Stimulated activated CD8-positive, alpha-beta memory T cell treated with anti-CD3 and anti-CD28 coated beads, Interleukin-12 subunit alpha, Interleukin-12 subunit beta, amount 100 ng/mL, for 24 hours (primary cell): ENCODE measurements at regions not wholly inside any gene's neighbourhood (a gene's known extent, or its start where the extent isn't known, plus 50 kb on each side); places are given as distances from the start of the nearest gene placed in this dataset.

Experiments
- DNase-seq: peaks from one replicate; pipeline ENCODE4 v3.0.0-alpha.2; 2020; ENCODE audit errors: extremely low read depth

DNA sequence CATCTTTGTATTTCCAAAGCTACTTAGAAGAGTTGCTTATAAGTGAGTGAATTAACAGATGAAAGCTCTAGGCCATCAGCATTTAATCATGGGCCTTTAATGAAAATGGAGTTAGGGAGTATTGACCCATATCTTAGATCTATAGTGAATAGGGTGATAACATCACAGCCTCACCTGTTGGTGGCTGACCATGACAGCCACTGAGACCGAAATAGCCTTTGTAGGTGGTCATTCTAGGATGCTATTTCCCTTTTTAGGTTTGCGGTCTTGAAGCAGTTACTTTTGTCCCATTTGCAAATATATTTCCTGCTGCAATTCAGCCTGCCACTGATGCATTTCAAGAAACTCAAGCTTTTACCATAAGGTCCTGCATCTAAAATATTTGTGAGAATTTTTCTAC is 410.1 kb upstream of the LYPLAL1 start:
- DNase-seq: no peak

- DNase-seq: no peak
These were observed 407.9 kb upstream of the LYPLAL1 start for GRCh38 chr1:218765753-218766152.

GRCh38 chr1:218771931-218772330 is 401.7 kb upstream of the LYPLAL1 start:
- DNase-seq: no peak

DNA sequence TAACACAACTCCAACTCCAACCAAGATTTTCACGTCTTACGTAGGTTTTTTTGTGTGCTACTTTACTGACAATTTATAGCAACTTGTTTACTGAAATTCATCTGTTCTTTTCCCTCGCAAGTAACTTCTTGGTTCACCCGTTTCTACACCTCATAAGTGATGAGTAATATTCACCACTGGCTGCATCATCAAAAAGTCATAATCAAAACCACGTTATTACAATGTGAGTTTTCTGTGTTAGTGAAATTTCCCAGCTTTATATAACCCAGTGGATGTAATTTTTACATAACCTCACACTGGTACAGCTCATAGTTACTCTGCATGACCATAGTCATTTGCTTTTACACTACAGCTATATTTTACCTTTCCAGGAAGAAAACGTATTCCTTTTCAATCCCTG is 401.1 kb upstream of the LYPLAL1 start:
- no peak for DNase-seq

GRCh38 chr1:218775501-218776021 is 398.1 kb upstream of the LYPLAL1 start:
- DNase-seq: no peak

DNA sequence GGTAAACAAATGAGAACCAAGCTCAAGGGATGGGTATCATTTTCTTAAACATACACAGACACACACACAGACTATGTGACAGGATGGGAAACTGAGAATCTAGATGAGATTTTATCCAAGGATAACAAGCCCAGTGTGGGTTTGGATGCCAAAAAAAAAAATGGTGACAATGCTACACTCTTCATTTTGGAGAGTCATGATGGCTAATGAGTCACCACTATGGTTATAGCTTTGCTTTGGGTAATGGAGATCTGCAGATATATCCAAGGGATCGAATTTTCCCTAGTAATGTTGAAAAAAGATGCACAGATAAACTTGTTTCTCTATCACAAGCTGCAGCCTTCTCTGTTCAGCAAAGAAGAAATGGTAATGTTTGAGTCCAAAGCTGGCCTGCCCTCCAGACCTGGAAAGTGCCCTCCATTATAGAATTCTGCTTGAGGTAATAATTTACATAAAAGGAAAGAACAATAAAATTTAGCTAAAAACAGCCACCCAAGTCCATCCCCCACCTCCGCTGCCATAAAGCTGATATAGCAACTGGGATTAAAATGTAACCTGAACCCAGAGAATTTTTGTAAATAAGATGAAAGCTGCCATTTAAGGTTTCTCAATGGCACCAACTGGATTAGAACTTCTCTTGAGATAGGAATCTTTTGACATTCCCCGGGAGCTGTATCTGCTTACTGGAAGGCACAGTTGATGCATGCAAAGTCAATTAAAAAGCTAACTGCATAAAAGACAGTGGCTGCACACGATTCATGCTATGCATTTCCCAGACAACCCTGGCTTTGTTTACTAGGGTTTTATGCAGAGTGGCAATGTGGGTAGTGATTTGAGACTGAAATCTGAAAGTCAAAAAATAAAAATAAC is 395.2 kb upstream of the LYPLAL1 start:
- no peak for DNase-seq

DNA sequence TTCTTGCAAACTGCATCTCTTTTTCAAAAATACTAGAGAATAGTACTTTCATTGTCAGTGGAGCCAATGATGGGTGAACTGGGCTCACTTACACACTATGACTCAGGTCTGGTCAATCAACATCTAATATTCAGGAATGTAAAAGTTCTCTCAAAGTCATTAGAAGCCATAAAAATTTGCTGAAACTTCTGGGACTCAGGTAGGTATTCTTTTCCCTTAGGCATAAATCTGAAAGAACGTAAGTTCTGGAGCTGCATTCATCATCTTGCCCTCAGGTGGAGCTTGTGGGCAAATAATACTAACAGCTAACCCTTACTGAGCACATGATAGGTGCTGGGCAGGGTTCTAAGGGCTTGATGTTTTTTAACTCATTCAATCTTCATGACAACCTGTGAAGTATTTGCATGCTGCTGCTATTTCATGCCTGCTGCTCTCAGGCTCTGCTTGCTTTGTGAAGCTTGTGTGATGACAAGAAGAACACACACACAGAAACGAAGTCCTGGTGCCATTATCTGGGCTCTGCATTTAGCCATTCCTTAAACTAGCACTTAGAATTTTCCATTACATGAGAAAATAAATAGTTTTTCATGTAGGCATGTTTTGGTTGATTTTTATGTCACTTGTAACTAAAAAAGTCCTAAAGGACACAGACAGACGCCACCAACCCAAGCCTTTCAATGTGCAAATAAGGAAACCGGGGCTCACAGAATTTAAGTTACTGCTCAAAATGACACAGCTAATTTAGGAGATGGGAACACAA is 394.2 kb upstream of the LYPLAL1 start:
- DNase-seq: no peak

DNA sequence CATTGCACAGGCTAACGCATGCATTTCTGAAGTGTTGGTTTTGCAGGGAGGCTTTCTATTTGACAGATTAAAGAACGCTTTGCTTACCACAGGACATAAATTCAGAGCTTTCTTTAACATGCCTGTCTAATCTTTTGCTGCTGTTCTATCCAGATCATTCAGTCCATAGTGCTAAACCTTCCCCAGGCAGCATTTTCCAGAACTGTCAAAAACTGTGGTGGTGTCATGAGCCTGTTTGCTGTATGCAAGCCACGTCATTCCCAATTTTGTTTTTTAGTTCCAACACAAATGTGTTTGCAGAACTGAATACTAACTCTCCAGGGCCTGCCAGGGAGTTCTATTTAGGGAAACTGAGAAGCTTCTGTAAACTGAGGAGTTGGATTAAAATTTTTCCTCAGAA is 390.5 kb upstream of the LYPLAL1 start:
- DNase-seq: no peak

GRCh38 chr1:218783916-218784315 is 389.8 kb upstream of the LYPLAL1 start:
- DNase-seq: no peak

GRCh38 chr1:218785928-218786327 is 387.8 kb upstream of the LYPLAL1 start:
- no peak for DNase-seq

DNA sequence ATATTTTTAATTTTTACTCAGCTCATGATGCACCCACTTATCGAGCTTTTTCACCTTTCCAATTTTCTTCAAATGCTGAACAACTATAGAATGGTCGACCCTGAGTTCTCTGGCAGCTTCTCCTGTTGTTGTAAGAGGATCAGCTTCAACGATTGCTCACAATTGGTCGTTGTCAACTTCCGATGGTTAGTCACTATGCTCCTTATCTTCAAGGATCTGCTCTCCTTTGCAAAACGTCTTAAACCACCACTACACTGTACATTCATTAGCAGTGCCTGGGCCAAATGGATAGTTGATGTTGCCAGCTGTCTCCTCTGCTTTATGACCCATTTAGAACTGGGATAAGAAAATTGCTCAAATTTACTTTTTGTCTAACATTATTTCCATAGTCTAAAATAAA is 385.9 kb upstream of the LYPLAL1 start:
- DNase-seq: no peak

GRCh38 chr1:218796773-218797172 is 376.9 kb upstream of the LYPLAL1 start:
- DNase-seq: no peak

DNA sequence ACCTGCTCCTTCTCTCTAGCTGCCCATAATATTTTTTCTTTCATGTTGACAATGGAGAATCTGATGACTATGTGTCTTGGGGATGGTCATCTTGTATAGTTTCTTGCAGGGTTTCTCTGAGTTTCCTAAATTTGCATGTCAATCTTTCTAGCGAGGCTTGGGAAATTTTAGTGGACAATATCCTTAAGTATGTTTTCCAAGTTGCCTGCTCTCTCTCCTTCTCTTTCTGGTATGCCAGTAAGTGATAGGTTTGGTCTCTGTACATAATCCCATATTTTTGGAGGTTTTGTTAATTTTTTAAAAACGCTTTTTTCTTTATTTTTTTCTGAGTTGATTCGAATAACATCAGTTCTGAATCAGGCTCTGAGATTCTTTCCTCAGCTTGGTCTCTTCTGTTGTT is 370.9 kb upstream of the LYPLAL1 start:
- DNase-seq: no peak

DNA sequence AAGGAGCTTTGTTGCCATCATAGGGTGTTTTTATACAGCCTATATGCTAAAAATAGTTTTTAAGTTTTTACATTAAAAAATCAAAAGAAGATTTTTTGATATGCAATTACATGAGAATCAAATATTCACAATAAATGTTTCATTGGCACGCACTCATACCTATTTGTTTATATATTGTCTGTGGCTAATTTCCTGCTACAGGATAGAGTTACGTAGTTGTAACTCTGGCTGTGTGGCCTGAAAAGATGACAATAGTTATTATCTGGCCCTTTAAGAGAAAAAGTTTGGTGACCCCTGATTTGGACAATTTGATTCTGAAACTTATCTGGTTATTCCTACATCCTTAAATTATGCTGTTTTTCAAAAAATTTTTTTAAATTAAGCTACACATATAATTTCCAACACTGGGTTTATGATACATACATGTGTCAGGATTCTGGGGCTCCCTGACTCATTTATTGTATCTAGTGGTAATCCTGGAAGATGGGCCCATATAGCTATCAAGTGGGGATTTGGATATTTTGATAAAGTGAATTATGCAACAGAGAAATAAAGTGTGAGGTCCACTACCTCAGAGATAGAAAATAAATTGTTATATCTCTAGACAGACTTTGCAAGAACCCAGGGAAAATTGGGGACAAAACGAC is 370.2 kb upstream of the LYPLAL1 start:
- no peak for DNase-seq

- no peak for DNase-seq
These were observed 369.5 kb upstream of the LYPLAL1 start for GRCh38 chr1:218804014-218804785.

GRCh38 chr1:218809061-218809460 is 364.6 kb upstream of the LYPLAL1 start:
- DNase-seq: no peak

DNA sequence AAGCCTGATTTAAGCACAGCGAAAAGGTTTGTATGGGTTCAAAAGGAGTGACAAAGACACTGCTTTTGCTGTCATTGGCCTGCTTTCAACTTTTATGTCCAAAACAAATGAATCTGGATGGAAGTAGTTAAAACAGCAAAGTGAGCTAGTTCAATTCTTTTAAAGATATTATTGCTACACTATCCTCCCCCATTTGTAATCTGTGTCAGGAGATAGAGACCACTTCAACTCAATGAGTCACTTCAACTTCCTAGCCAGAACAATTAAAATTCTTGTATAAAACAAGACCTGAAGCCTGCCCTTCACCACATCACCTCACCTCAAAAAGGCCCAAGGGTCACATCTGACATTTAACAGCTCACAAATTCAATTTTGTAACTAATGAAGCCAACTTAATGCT is 364.1 kb upstream of the LYPLAL1 start:
- no peak for DNase-seq

GRCh38 chr1:218810306-218810705 is 363.4 kb upstream of the LYPLAL1 start:
- DNase-seq: no peak

DNA sequence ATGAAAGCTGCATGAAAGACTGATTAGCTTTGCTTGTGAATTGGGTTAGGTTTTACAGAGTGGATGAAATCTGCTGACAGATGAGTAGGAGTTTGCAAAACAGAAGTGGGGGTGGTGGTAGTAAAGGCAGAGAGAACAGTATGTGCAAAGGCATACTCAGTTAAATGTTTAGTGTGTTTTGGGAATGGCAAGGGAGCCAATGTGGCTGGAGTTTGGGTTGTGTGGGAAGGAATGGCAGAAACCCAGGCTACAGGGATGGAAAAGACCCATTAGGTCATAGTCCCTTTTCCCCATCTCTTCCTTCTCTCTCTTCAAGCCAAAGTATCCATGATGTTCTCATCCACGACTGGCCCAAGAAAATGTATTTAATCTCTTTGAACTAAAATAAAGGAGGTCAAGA is 362.2 kb upstream of the LYPLAL1 start:
- DNase-seq: no peak

DNA sequence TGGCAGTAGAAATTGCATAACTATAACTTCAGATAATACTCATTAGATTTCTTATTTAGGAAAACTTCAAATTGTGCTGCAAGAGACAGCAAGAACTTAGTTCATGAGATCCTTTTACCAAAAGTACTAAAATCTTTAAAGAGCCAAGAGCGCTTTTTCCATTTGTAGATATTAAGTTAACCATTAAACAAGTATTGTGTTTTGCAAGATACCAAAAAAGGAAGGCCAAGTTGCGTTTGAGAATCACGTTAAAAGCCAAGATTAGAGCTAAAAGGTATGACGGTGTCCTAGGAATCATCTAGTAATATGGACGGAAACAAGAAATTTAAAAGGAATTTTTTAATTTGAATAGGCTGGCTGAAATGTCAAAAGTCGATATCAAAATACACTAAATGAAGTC is 361.3 kb upstream of the LYPLAL1 start:
- DNase-seq: no peak

DNA sequence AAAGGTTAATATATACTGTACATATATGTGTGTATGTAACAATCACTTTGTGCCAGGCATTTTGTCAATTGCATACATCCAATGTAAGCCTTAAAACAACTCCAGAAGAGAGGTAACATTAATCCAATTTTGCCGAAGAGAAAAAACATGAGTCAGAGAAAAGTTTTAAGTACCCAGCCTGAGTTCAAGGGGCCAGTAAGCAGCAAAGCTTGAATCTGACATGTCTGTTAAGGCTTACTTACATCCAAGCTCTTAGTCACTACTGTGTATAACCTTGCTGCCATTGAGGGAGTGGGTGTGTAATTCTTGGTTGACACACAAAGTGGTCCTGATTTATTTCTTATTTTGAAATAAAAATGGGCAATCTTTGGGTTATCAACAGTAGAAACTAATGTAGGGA is 360.4 kb upstream of the LYPLAL1 start:
- DNase-seq: no peak

GRCh38 chr1:218815076-218815475 is 358.6 kb upstream of the LYPLAL1 start:
- no peak for DNase-seq
